AG04450 (cell line): ENCODE measurements at regions not wholly inside any gene's neighbourhood (a gene's known extent, or its start where the extent isn't known, plus 50 kb on each side); places are given as distances from the start of the nearest gene placed in this dataset.

Source experiments
- CTCF ChIA-PET: fragments of 300-600, 350-600 bp; formaldehyde crosslinking; extraction: SDS; loops from one replicate; lab custom pipeline; 2022; ENCODE audit warnings: antibody characterized with exemption, inconsistent platforms; lab: Charles Lee
- POLR2A ChIA-PET: fragments of 350-600 bp; formaldehyde crosslinking; extraction: SDS; loops from one replicate; lab custom pipeline; 2021; ENCODE audit warnings: antibody characterized with exemption, inconsistent platforms; lab: Yijun Ruan, JAX
- DNase-seq: peaks from one replicate; pipeline ENCODE4 v3.0.0-alpha.2; 2011; ENCODE audit warnings: low read depth, low spot score
- H3K27ac ChIP-seq: one replicate; pipeline ENCODE4 v1.5.1; 2012; ENCODE audit warnings: low read depth, low read length, control low read depth
- H3K27me3 ChIP-seq: one replicate; pipeline ENCODE4 v1.6.0; 2012; ENCODE audit warnings: low read length; ENCODE audit not compliant: control insufficient read depth, insufficient read depth
- H3K4me3 ChIP-seq: 2 replicates; pipeline ENCODE4 v1.5.1; 2011; ENCODE audit warnings: mild to moderate bottlenecking, low read depth, low read length, control low read depth
- H3K9me3 ChIP-seq: 2 replicates; pipeline ENCODE4 v1.5.1; 2012; ENCODE audit warnings: low read length; ENCODE audit not compliant: control insufficient read depth, insufficient read depth
- CTCF ChIP-seq: IDR thresholded peaks from 2 replicates; pipeline ENCODE4 v1.5.1; 2011; ENCODE audit warnings: low read depth, low read length, control low read depth, inconsistent platforms

- Histone ChIP-seq H3K27me3 (peaks cover 5% of the 10 kb centered on the region), H3K4me3 (no peak overlapping the region), H3K27ac (no peak overlapping the region), H3K9me3 (peaks cover 6% of the 10 kb centered on the region)
- no peak for DNase-seq
- ChIA-PET POLR2A (no interaction called here), CTCF (no interaction called here)
- TF ChIP-seq CTCF: no peak
Observed at GRCh38 chr2:106941372-106941993, 55.5 kb upstream of the ST6GAL2 start.

GRCh38 chr2:106943468-106944200 is 57.7 kb upstream of the ST6GAL2 start:
- TF ChIP-seq CTCF: no peak
- DNase-seq: no peak
- peaks cover 5% of the 10 kb centered on the region for H3K27me3 ChIP-seq
- peaks cover 6% of the 10 kb centered on the region for H3K9me3 ChIP-seq
- H3K27ac ChIP-seq: no peak overlapping the region
- no peak overlapping the region for H3K4me3 ChIP-seq
- ChIA-PET CTCF (no interaction called here), POLR2A (no interaction called here)

DNA sequence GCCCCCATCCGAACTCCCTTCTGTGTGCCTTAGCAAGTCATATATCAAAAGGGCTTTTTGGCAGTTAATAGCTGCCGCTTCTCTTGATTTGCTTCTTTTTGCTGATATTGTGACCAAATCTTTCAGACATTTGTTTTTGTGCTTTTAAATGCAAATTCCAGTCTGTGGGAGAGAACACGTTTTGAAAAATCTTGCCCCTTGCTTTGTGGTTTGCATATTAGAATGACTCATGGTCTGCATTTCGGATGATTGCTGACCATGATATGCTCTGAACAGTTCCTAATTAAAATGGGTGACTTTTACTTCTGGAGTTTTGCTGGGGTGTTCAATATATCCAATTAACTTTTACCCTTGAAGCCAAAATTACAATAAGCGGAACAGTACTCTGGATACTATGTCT is 58.2 kb upstream of the ST6GAL2 start:
- no peak overlapping the region for H3K27ac ChIP-seq
- peak; percentile 6 for DNase-seq
- H3K9me3 ChIP-seq: peaks cover 6% of the 10 kb centered on the region
- CTCF ChIA-PET: no interaction called here
- TF ChIP-seq CTCF: no peak
- peaks cover 5% of the 10 kb centered on the region for H3K27me3 ChIP-seq
- no peak overlapping the region for H3K4me3 ChIP-seq
- POLR2A ChIA-PET: no interaction called here

DNA sequence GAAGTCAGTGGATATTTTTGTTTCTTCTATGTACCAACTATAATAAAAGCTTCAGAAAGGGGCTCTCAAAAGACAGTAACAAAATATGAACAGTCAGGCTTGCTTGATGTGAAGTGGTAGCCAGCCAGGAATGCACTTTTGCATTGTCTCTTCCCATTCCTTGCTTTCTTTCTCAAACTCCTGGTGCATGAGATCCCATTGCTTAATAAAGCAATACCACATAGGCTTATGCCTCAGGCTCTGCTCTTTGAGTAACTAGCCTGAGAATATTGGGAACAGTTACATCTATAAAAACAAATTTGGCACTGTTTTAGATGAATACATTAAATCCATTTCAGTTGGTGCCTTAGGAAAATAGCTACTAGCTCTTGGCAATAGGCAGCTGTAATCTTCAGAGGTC is 62.6 kb upstream of the ST6GAL2 start:
- no peak for DNase-seq
- POLR2A ChIA-PET: no interaction called here
- H3K27me3 ChIP-seq: no peaks in the 10 kb centered on the region
- H3K27ac ChIP-seq: no peak overlapping the region
- no peaks in the 10 kb centered on the region for H3K9me3 ChIP-seq
- CTCF ChIA-PET: no interaction called here
- no peak overlapping the region for H3K4me3 ChIP-seq
- no peak for TF ChIP-seq CTCF

GRCh38 chr2:106953236-106953635 is 67.3 kb upstream of the ST6GAL2 start:
- POLR2A ChIA-PET: no interaction called here
- Histone ChIP-seq H3K4me3 (no peak overlapping the region), H3K27me3 (no peaks in the 10 kb centered on the region), H3K27ac (no peak overlapping the region), H3K9me3 (no peaks in the 10 kb centered on the region)
- no peak for TF ChIP-seq CTCF
- CTCF ChIA-PET: interaction anchor here (0.6 kb wide), 1 partner anchor 1716 kb away, joined by 5 read pairs; no protein-coding TSS in a partner anchor
- no peak for DNase-seq
